Muscle of leg (tissue), 3 donors: ENCODE measurements at regions not wholly inside any gene's neighbourhood (a gene's known extent, or its start where the extent isn't known, plus 50 kb on each side); places are given as distances from the start of the nearest gene placed in this dataset.

ENCODE experiments used
- DNase-seq: peaks from one replicate; pipeline ENCODE4 v3.0.0; 2013
- H3K27ac ChIP-seq: one replicate; pipeline ENCODE4 v1.5.1; 2013; ENCODE audit warnings: mild to moderate bottlenecking, low read length, control low read depth
- H3K27me3 ChIP-seq: one replicate; pipeline ENCODE4 v1.6.1; 2013; ENCODE audit warnings: low read length; ENCODE audit not compliant: control insufficient read depth, insufficient read depth
- H3K36me3 ChIP-seq: one replicate; pipeline ENCODE4 v1.6.1; 2013; ENCODE audit warnings: low read length; ENCODE audit not compliant: control insufficient read depth, insufficient read depth
- H3K4me1 ChIP-seq: one replicate; pipeline ENCODE4 v1.6.1; 2013; ENCODE audit warnings: low read length; ENCODE audit not compliant: control insufficient read depth, insufficient read depth
- H3K4me3 ChIP-seq: one replicate; pipeline ENCODE4 v1.5.1; 2013; ENCODE audit warnings: low read length, control low read depth
- H3K9me3 ChIP-seq: replicated peaks from 2 replicates; pipeline ENCODE4 v1.6.1; 2013; ENCODE audit warnings: low read depth, low read length; ENCODE audit not compliant: control insufficient read depth
- WGBS: methylation state at CpG from one replicate; pipeline ENCODE4 v1.1.5; 2013; ENCODE audit warnings: missing lambda C conversion rate; ENCODE audit not compliant: insufficient coverage; 5-methylcytosine and 5-hydroxymethylcytosine counted together

DNA sequence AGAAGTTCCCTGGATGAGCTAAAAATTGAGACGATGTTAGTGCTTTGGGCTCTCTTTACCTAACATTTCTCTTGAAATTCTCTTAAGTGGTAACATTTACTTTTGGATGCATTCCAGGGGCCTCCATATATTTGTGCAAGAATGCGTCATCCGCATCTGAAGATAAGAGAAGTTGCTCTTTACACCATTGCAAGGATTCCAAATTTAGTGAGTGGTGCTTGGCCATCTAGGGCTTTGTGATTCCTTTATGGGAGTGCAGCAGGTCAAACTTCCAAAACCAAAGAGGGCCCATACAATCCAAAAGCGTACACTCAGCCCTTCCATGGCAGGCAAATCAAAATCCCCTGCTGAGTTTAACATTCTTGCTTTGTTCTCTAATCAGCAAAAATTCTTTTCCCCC, 102.0 kb upstream of the DMAC1 start:
- DNase-seq, result no peak
- no CpG with 5 or more reads among the region's 4 CpGs for WGBS
- Histone ChIP-seq H3K27ac (no peak overlapping the region), H3K4me1 (peaks cover 2% of the 10 kb centered on the region), H3K36me3 (no peaks in the 10 kb centered on the region), H3K9me3 (no peaks in the 10 kb centered on the region), H3K4me3 (no peak overlapping the region), H3K27me3 (no peaks in the 10 kb centered on the region)

DNA sequence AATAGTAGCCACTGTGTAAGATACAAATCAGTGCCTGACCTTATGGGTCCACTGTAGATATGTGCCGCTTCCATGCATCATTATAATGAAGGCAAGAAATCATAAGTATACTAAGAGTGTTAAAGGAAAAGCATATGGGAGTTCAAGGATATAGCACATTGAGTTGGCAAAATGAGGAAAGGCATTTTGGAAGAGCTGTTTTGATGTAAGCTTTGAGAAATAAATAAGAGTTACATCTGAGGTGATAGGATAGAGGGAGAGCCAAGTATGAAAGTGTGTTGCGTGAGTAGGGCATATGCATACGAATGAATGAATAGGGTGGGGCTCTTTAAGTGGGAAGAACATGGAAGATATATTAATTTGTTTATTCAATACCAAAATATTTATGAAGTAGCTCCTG, 101.0 kb upstream of the DMAC1 start:
- DNase-seq, result no peak
- no peaks in the 10 kb centered on the region for H3K9me3 ChIP-seq
- H3K4me3 ChIP-seq, result no peak overlapping the region
- WGBS, result 100% methylated on average over 1 of the region's 3 CpGs
- no peak overlapping the region for H3K27ac ChIP-seq
- no peaks in the 10 kb centered on the region for H3K4me1 ChIP-seq
- H3K27me3 ChIP-seq, result no peaks in the 10 kb centered on the region
- H3K36me3 ChIP-seq, result no peaks in the 10 kb centered on the region

DNA sequence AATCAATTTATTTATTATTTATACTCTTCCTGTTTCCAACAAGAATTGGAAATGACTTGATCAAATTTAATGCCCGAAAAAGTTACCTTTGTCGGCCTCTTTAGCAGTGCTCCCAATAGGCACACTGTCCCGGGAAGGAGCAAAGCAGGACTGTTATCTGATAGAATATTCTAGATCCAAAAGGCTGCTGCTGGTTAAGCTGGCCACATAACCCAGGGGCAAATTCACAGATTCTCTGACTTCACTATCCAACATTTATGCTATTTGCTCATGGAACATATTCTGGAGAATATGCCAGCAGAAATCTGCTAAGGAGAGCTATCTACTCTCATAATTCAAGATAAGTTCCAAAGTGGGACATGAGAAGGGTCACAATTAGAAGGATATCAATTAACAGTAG, 100.2 kb upstream of the DMAC1 start:
- H3K27me3 ChIP-seq, result no peaks in the 10 kb centered on the region
- WGBS, result 40% methylated on average over 2 of the region's 3 CpGs
- DNase-seq, result no peak
- H3K27ac ChIP-seq, result no peak overlapping the region
- no peak overlapping the region for H3K4me3 ChIP-seq
- H3K4me1 ChIP-seq, result no peaks in the 10 kb centered on the region
- H3K36me3 ChIP-seq, result no peaks in the 10 kb centered on the region
- no peaks in the 10 kb centered on the region for H3K9me3 ChIP-seq

DNA sequence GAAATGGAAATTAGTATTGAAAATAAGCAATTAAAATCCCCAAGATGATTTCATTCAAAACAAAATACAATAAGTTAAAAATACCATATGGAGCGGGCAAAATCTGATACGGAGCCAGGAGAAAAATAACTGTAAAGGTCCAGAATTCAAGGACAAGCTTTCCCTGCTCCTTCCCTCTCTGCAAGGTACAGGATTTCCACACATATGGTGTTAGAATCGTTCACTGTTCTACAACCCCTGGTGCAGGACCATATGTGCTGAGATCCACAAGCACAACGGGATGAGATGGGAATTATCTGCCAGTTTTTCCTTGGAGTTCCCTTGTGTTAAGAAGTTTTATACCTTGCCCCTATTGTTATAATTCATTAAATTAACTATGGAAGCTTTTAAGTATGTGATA, 94.7 kb upstream of the DMAC1 start:
- no peaks in the 10 kb centered on the region for H3K4me1 ChIP-seq
- no peak overlapping the region for H3K4me3 ChIP-seq
- DNase-seq, result no peak
- no peaks in the 10 kb centered on the region for H3K27me3 ChIP-seq
- H3K36me3 ChIP-seq, result no peaks in the 10 kb centered on the region
- no peak overlapping the region for H3K27ac ChIP-seq
- no CpG with 5 or more reads among the region's 4 CpGs for WGBS
- no peaks in the 10 kb centered on the region for H3K9me3 ChIP-seq

DNA sequence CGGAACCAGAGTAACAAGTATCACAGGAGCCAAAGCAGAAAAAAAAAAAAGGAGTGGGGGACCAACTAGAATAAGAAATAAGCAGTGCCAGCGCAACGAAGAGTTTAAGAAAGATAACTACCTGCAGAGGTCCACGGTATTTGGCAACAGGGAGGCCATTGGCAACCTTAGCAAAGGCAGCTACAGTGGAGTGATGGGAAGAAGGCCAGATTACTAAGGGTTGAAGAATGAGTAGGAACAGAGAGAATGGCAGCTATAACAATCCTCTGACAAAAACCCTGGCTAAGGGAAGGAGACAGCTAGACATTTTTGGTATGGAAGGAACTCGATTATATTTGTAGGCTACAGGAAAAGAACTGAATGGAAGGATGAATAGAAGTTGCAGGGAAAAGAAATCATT, 93.4 kb upstream of the DMAC1 start:
- no peak overlapping the region for H3K4me3 ChIP-seq
- WGBS, result 72% methylated on average over 5 of the region's 5 CpGs
- H3K27ac ChIP-seq, result no peak overlapping the region
- H3K4me1 ChIP-seq, result no peaks in the 10 kb centered on the region
- H3K9me3 ChIP-seq, result no peaks in the 10 kb centered on the region
- no peak for DNase-seq
- no peaks in the 10 kb centered on the region for H3K27me3 ChIP-seq
- H3K36me3 ChIP-seq, result no peaks in the 10 kb centered on the region

DNA sequence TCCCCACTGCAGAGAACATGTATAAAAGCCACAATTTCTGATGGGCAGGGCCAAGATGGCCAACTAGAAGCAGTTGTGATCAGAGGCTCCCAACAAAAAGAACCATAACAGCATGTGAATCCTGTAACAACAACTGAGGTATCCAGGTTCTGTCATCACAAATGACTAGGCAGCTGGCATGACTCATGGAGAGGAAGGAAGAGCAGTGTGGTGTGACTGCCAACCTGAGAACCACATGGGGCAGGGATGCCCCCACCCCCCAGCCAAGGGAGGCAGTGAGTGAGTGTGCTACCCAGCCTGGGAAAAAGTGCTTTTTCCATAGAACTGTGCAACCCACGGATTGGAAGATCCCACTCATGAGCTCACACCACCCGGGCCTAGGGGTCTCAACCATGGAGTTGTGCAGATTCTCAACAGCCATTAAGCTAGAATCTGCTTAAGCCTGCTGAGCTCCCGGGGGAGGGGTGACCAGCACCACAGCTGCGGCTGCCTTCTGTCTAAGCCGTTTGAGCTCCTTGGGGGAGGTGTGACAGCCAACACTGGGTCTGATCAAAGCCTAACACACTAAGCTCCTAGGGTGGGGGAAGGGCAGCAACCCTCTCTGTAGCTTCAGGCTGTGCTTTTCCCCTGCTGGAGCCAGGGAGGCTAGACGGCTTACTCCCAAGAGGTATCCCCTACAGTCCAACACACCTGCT, 80.1 kb upstream of the DMAC1 start:
- Histone ChIP-seq H3K4me1 (no peaks in the 10 kb centered on the region), H3K9me3 (no peaks in the 10 kb centered on the region), H3K36me3 (no peaks in the 10 kb centered on the region), H3K27ac (no peak overlapping the region), H3K4me3 (no peak overlapping the region), H3K27me3 (no peaks in the 10 kb centered on the region)
- WGBS, result 18% methylated on average over 5 of the region's 6 CpGs
- no peak for DNase-seq

DNA sequence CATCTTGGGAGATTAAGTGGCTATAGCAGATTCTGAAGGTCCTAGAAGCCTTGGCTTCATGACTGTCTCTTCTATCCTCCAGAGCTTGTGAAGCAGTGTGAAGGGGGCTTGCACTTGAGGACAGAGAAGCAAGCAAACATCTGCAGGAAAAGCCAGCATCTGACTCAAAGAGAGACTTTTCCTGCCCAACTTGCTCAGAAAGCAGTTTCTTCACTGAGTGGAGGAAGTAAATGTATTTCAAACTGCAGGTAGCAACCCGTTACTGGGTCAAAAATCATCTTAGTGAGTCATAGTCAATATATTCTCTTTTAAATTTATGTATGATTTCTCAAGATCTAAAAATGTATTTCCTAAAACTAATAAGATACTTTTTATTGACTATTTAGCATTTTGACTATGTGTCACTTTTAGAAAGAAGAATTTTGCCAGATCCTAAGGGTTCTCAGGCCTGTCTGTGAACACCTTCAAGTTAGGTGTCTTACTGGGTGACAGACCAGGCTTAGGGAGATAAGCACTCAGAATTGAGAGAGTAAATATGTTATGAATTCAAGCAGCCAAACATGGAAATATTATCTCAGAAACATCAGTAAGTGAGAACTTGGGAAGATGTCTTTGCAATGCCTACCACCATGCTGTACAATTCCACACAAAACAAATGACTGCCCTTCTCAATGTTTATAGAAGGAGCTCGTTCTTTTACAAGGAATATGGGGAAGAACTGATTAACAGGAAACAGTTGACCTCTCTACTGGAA, 72.6 kb upstream of the DMAC1 start:
- WGBS, result no CpG with 5 or more reads among the region's 2 CpGs
- Histone ChIP-seq H3K4me3 (no peak overlapping the region), H3K27me3 (no peaks in the 10 kb centered on the region), H3K4me1 (no peaks in the 10 kb centered on the region), H3K27ac (no peak overlapping the region), H3K36me3 (no peaks in the 10 kb centered on the region), H3K9me3 (no peaks in the 10 kb centered on the region)
- no peak for DNase-seq

DNA sequence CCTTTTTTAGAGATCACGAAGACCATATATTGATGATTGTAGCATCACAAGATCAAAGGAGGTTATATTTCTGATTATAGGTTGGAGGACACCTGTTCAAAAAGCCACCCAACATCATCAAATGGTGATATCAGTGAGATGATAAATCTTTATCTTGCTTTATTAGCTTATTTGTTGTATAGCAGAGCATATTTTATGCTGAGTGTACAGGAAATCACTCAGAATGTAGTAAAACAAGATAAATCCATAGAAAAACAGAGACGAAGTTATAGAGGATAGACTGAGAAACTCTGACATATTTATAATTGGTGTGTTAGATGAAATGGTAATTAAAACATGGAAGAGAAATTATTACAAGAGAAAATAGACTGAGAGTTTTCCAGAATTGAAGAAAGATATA, 69.8 kb upstream of the DMAC1 start:
- no peak overlapping the region for H3K27ac ChIP-seq
- no CpG with 5 or more reads among the region's 2 CpGs for WGBS
- no peaks in the 10 kb centered on the region for H3K36me3 ChIP-seq
- DNase-seq, result no peak
- H3K27me3 ChIP-seq, result no peaks in the 10 kb centered on the region
- no peak overlapping the region for H3K4me3 ChIP-seq
- no peaks in the 10 kb centered on the region for H3K4me1 ChIP-seq
- no peaks in the 10 kb centered on the region for H3K9me3 ChIP-seq

DNA sequence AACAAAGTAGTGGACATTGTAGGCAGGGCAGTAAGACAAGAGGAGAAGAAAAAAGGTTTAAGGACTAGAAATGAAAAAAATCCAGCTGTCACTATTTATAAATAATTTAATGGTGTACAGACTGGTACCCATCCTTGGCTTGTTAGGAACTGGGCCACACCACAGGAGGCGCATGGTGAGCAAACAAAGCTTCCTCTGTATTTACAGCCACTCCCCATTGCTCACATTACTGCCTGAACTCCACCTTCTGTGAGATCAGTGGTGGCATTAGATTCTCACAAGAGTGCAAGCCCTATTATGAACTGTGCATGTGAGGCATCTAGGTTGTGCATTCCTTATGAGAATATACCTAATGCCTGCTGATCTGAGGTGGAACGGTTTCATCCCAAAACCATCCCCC, 62.6 kb upstream of the DMAC1 start:
- no peaks in the 10 kb centered on the region for H3K36me3 ChIP-seq
- no CpG with 5 or more reads among the region's 2 CpGs for WGBS
- H3K9me3 ChIP-seq, result no peaks in the 10 kb centered on the region
- no peak for DNase-seq
- no peak overlapping the region for H3K4me3 ChIP-seq
- no peak overlapping the region for H3K27ac ChIP-seq
- H3K4me1 ChIP-seq, result no peaks in the 10 kb centered on the region
- no peaks in the 10 kb centered on the region for H3K27me3 ChIP-seq

DNA sequence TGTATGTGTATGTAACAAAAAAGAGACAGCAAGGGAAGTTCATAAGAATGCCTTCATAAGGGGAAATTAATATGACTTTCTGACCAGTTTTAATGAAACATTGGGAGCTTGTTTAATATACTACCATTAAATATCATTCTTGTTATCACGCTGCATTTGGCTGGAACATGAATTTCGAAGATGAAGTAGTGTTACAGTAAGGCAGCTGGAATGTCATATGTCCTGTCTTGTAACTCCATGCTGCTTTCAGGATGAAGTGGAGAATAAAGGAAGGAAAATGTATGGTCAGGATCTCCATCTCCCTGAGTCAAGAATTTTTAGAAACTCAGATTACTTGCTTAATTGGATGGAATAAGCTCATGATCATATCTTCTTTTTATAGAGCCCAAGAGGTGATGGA, 61.5 kb upstream of the DMAC1 start:
- WGBS, result no CpG with 5 or more reads among the region's 2 CpGs
- Histone ChIP-seq H3K27me3 (no peaks in the 10 kb centered on the region), H3K4me3 (no peak overlapping the region), H3K27ac (no peak overlapping the region), H3K4me1 (no peaks in the 10 kb centered on the region), H3K9me3 (no peaks in the 10 kb centered on the region), H3K36me3 (no peaks in the 10 kb centered on the region)
- no peak for DNase-seq
